IMR-90 (cell line): ENCODE measurements at regions not wholly inside any gene's neighbourhood (a gene's known extent, or its start where the extent isn't known, plus 50 kb on each side); places are given as distances from the start of the nearest gene placed in this dataset.
A peak's percentile ranks its signal among the peaks of the same experiment; 100 is the strongest.

Source experiments
- ATAC-seq: fragments of 200-7000 bp; cut with Tn5 transposase; 2 replicates; pipeline ENCODE4 v1.9.1; 2020; ENCODE audit warnings: low read depth, mild to moderate bottlenecking, moderate library complexity
- BruUV-seq: library from RNA; stranded (reverse); fragments of 400-500 nt; replicated peaks from 2 replicates; lab custom pipeline; 2021; lab: Mats Ljungman, UMichigan
- CTCF ChIA-PET: fragments of 300-600 bp; formaldehyde crosslinking; extraction: SDS; loops from one replicate; lab custom pipeline; 2021; ENCODE audit warnings: antibody characterized with exemption; lab: Yijun Ruan, JAX
- POLR2A ChIA-PET: fragments of 300-600 bp; sonication (Branson Sonifier 250); formaldehyde crosslinking; loops from one replicate; lab custom pipeline; 2022; ENCODE audit warnings: antibody characterized with exemption; ENCODE audit not compliant: unreplicated experiment; lab: Charles Lee
- DNase-seq: peaks from one replicate; pipeline ENCODE4 v3.0.0; 2013
- H2AFZ ChIP-seq: replicated peaks from 2 replicates; pipeline ENCODE3; 2013; ENCODE audit warnings: low read length, mild to moderate bottlenecking; ENCODE audit not compliant: poor library complexity
- H2AK5ac ChIP-seq: 2 replicates; pipeline ENCODE4 v1.6.1; 2013; ENCODE audit warnings: low read depth, low read length, inconsistent platforms
- H2AK9ac ChIP-seq: replicated peaks from 2 replicates; pipeline ENCODE3; 2013; ENCODE audit warnings: mild to moderate bottlenecking, low read depth, low read length, moderate library complexity; ENCODE audit not compliant: poor library complexity
- H2BK120ac ChIP-seq: 2 replicates; pipeline ENCODE4 v1.6.1; 2013; ENCODE audit warnings: low read depth, low read length, inconsistent platforms
- H2BK15ac ChIP-seq: 3 replicates; pipeline ENCODE4 v1.6.1; 2013; ENCODE audit warnings: low read depth, low read length, inconsistent platforms
- H2BK20ac ChIP-seq: 2 replicates; pipeline ENCODE4 v1.6.1; 2013; ENCODE audit warnings: low read depth, mild to moderate bottlenecking, inconsistent platforms, low read length, moderate library complexity
- H2BK5ac ChIP-seq: 2 replicates; pipeline ENCODE4 v1.6.1; 2013; ENCODE audit warnings: mild to moderate bottlenecking, low read depth, low read length, inconsistent platforms; ENCODE audit not compliant: poor library complexity, severe bottlenecking
- H3K14ac ChIP-seq: replicated peaks from 2 replicates; pipeline ENCODE4 v1.6.1; 2013; ENCODE audit warnings: low read depth, low read length, inconsistent platforms
- H3K18ac ChIP-seq: 2 replicates; pipeline ENCODE4 v1.6.1; 2013; ENCODE audit warnings: low read depth, low read length, control low read depth
- H3K23ac ChIP-seq: 2 replicates; pipeline ENCODE4 v1.6.1; 2013; ENCODE audit warnings: low read depth, low read length, inconsistent platforms
- H3K27ac ChIP-seq: 2 replicates; pipeline ENCODE4 v1.5.1; 2013; ENCODE audit warnings: mild to moderate bottlenecking, control low read depth, low read length; ENCODE audit not compliant: insufficient read depth
- H3K27me3 ChIP-seq: 2 replicates; pipeline ENCODE4 v1.6.1; 2013; ENCODE audit warnings: low read length; ENCODE audit not compliant: control insufficient read depth, insufficient read depth
- H3K36me3 ChIP-seq: 2 replicates; pipeline ENCODE4 v1.6.1; 2013; ENCODE audit warnings: low read length, mixed read lengths; ENCODE audit not compliant: control insufficient read depth, insufficient read depth
- H3K4ac ChIP-seq: 2 replicates; pipeline ENCODE4 v1.6.1; 2013; ENCODE audit warnings: low read depth, low read length, inconsistent platforms
- H3K4me1 ChIP-seq: 2 replicates; pipeline ENCODE4 v1.6.1; 2013; ENCODE audit warnings: low read length, mixed read lengths; ENCODE audit not compliant: control insufficient read depth, insufficient read depth
- H3K4me2 ChIP-seq: 2 replicates; pipeline ENCODE4 v1.6.1; 2013; ENCODE audit warnings: low read depth, mild to moderate bottlenecking, control low read depth, low read length, moderate library complexity
- H3K4me3 ChIP-seq: 2 replicates; pipeline ENCODE4 v1.5.1; 2013; ENCODE audit warnings: low read depth, mild to moderate bottlenecking, control low read depth, low read length, moderate library complexity; ENCODE audit not compliant: insufficient read depth
- H3K56ac ChIP-seq: 2 replicates; pipeline ENCODE4 v1.6.1; 2013; ENCODE audit warnings: low read length, inconsistent platforms; ENCODE audit not compliant: insufficient read depth; ENCODE audit errors: extremely low read depth
- H3K79me1 ChIP-seq, 2 experiments: 2 replicates each; pipeline ENCODE4 v1.6.1; 2013; ENCODE audit warnings: low read length in 2 of 2, inconsistent platforms in 1 of 2, low read depth in 1 of 2
- H3K9ac ChIP-seq: 2 replicates; pipeline ENCODE4 v1.6.1; 2013; ENCODE audit warnings: low read depth, low read length, control low read depth
- H3K9me1 ChIP-seq: 2 replicates; pipeline ENCODE4 v1.6.1; 2013; ENCODE audit warnings: low read length, inconsistent platforms; ENCODE audit not compliant: insufficient read depth
- H3K9me3 ChIP-seq: 2 replicates; pipeline ENCODE4 v1.6.1; 2013; ENCODE audit warnings: low read length; ENCODE audit not compliant: control insufficient read depth, insufficient read depth
- H4K20me1 ChIP-seq: 2 replicates; pipeline ENCODE4 v1.6.1; 2013; ENCODE audit warnings: low read length, inconsistent platforms; ENCODE audit not compliant: insufficient read depth
- H4K5ac ChIP-seq: 2 replicates; pipeline ENCODE4 v1.6.1; 2013; ENCODE audit warnings: mild to moderate bottlenecking, low read depth, low read length, control low read depth
- H4K8ac ChIP-seq, 2 experiments: 2 replicates each; pipeline ENCODE4 v1.6.1; 2013; ENCODE audit warnings: low read depth in 2 of 2, low read length in 2 of 2, control low read depth in 1 of 2, inconsistent platforms in 1 of 2
- H4K91ac ChIP-seq: 2 replicates; pipeline ENCODE4 v1.6.1; 2013; ENCODE audit warnings: low read depth, low read length, inconsistent platforms; ENCODE audit not compliant: insufficient read depth
- MAFK ChIP-seq: IDR thresholded peaks from 2 replicates; pipeline ENCODE4 v1.6.1; 2012; ENCODE audit warnings: low read depth, low read length, improper control_type of control experiment
- POLR2A ChIP-seq: IDR thresholded peaks from 2 replicates; pipeline ENCODE4 v1.6.1; 2012; ENCODE audit warnings: mild to moderate bottlenecking, low read depth, low read length
- RFX5 ChIP-seq: IDR thresholded peaks from 2 replicates; pipeline ENCODE4 v1.8.0; 2012; ENCODE audit warnings: low read depth, mild to moderate bottlenecking, low read length, moderate library complexity
- WGBS, 2 experiments: methylation state at CpG; one replicate each; pipeline versions ENCODE4 v1.1.5 to v1.1.7; 2013; ENCODE audit warnings: missing lambda C conversion rate in 2 of 2; ENCODE audit not compliant: insufficient read length in 1 of 2; ENCODE audit errors: extremely low coverage in 2 of 2; 5-methylcytosine and 5-hydroxymethylcytosine counted together
- dilution Hi-C: fragments of 300-500 bp; cut with HindIII; formaldehyde crosslinking; loops from one replicate; pipeline ENCODE4 v1.14.3; 2018; ENCODE audit warnings: low sequenced_read_pairs; ENCODE audit not compliant: unreplicated experiment
- in situ Hi-C: fragments of 300-500 bp; cut with MboI; formaldehyde crosslinking; loops from 3 replicates; pipeline ENCODE4 v1.14.3; 2019; ENCODE audit warnings: low sequenced_read_pairs, inconsistent platforms, mixed read lengths
- intact Hi-C: fragments of 100-400 bp; cut with micrococcal nuclease; formaldehyde crosslinking; loops from 2 replicates; pipeline ENCODE4 v1.10.0; 2022

GRCh38 chr15:95601525-95601924, 729.0 kb upstream of the NR2F2 start:
- no peak overlapping the region for H2AK5ac ChIP-seq
- DNase-seq: no peak
- in situ Hi-C loops: no loop called here
- no peaks in the 10 kb centered on the region for H3K79me1 ChIP-seq
- H3K14ac ChIP-seq: no peak overlapping the region
- H3K9ac ChIP-seq: no peak overlapping the region
- peaks cover 3% of the 10 kb centered on the region; the same call in 1 of the 2 replicates for H3K9me1 ChIP-seq
- no peak overlapping the region for H3K4me3 ChIP-seq
- H3K9me3 ChIP-seq: peaks cover 3% of the 10 kb centered on the region; the same call in 1 of the 2 replicates
- H3K18ac ChIP-seq: no peak overlapping the region
- H2BK20ac ChIP-seq: no peak overlapping the region
- H3K56ac ChIP-seq: no peak overlapping the region
- no peak overlapping the region for H2AK9ac ChIP-seq
- no peak overlapping the region for H2BK120ac ChIP-seq
- ChIA-PET CTCF (interaction anchor here (0.9 kb wide), 1 partner anchor 9 kb away, joined by 3 read pairs; no protein-coding TSS in a partner anchor), POLR2A (no interaction called here)
- H2AFZ ChIP-seq: no peak overlapping the region
- dilution Hi-C loops: no loop called here
- ATAC-seq: no peak
- no peaks in the 10 kb centered on the region for H3K36me3 ChIP-seq
- no peak overlapping the region for H3K4me2 ChIP-seq
- WGBS, 2 experiments: no CpG with 5 or more reads among the region's 5 CpGs
- H4K5ac ChIP-seq: no peak overlapping the region
- BruUV-seq: no TSS peak
- no peak overlapping the region for H2BK15ac ChIP-seq
- no peak overlapping the region for H4K91ac ChIP-seq
- H3K27me3 ChIP-seq: no peaks in the 10 kb centered on the region
- H3K27ac ChIP-seq: no peak overlapping the region
- no peak overlapping the region for H4K8ac ChIP-seq
- H3K4me1 ChIP-seq: peaks cover 4% of the 10 kb centered on the region; the same call in 1 of the 2 replicates
- no peak overlapping the region for H3K23ac ChIP-seq
- no peak overlapping the region for H2BK5ac ChIP-seq
- no peak overlapping the region for H3K4ac ChIP-seq
- H4K20me1 ChIP-seq: no peaks in the 10 kb centered on the region
- intact Hi-C loops: no loop called here
- peak; percentile 38; the same call in 1 of the 2 replicates for TF ChIP-seq MAFK
- TF ChIP-seq POLR2A: no peak
- TF ChIP-seq RFX5: no peak
